ENCODE measurements at regions not wholly inside any gene's neighbourhood (a gene's known extent, or its start where the extent isn't known, plus 50 kb on each side); places are given as distances from the start of the nearest gene placed in this dataset.
A peak's percentile ranks its signal among the peaks of the same experiment; 100 is the strongest.

- Histone ChIP-seq H3K27me3 (ENCODE audit: control insufficient read depth, insufficient read depth, low read length) (no peaks in the 10 kb centered on the region), H3K4me3 (ENCODE audit: low read depth, low read length) (no peak overlapping the region), H3K36me3 (ENCODE audit: control insufficient read depth, insufficient read depth, low read length) (no peaks in the 10 kb centered on the region)
- no peak for TF ChIP-seq CTCF (IDR thresholded peaks at IDR 0.05; ENCODE audit: insufficient read depth, low read length, poor library complexity, severe bottlenecking)
- DNase-seq (ENCODE audit: low read depth), result no peak
Measured at GRCh38 chr1:238484121-238484520, 593.4 kb upstream of the ZP4 start.

GRCh38 chr1:238476841-238477240, 586.1 kb upstream of the ZP4 start:
- TF ChIP-seq CTCF (IDR thresholded peaks at IDR 0.05; ENCODE audit: insufficient read depth, low read length, poor library complexity, severe bottlenecking), result no peak

GRCh38 chr1:238475712-238476111, 585.0 kb upstream of the ZP4 start:
- no peaks in the 10 kb centered on the region for H3K36me3 ChIP-seq (ENCODE audit: control insufficient read depth, insufficient read depth, low read length)
- no peak overlapping the region for H3K4me3 ChIP-seq (ENCODE audit: low read depth, low read length)
- H3K27me3 ChIP-seq (ENCODE audit: control insufficient read depth, insufficient read depth, low read length), result no peaks in the 10 kb centered on the region
- no peak for DNase-seq (ENCODE audit: low read depth)
- TF ChIP-seq CTCF (IDR thresholded peaks at IDR 0.05; ENCODE audit: insufficient read depth, low read length, poor library complexity, severe bottlenecking), result no peak

More at GRCh38 chr1:238476841-238477240, 586.1 kb upstream of the ZP4 start:
- no peaks in the 10 kb centered on the region for H3K36me3 ChIP-seq (ENCODE audit: control insufficient read depth, insufficient read depth, low read length)
- H3K4me3 ChIP-seq (ENCODE audit: low read depth, low read length), result no peak overlapping the region
- H3K27me3 ChIP-seq (ENCODE audit: control insufficient read depth, insufficient read depth, low read length), result no peaks in the 10 kb centered on the region
- DNase-seq (ENCODE audit: low read depth), result no peak

GRCh38 chr1:238474263-238474662, 583.5 kb upstream of the ZP4 start:
- Histone ChIP-seq H3K4me3 (ENCODE audit: low read depth, low read length) (no peak overlapping the region), H3K27me3 (ENCODE audit: control insufficient read depth, insufficient read depth, low read length) (no peaks in the 10 kb centered on the region), H3K36me3 (ENCODE audit: control insufficient read depth, insufficient read depth, low read length) (no peaks in the 10 kb centered on the region)
- no peak for TF ChIP-seq CTCF (IDR thresholded peaks at IDR 0.05; ENCODE audit: insufficient read depth, low read length, poor library complexity, severe bottlenecking)
- DNase-seq (ENCODE audit: low read depth), result no peak

GRCh38 chr1:238469146-238469631, 578.5 kb upstream of the ZP4 start:
- DNase-seq (ENCODE audit: low read depth), result peak; percentile 9
- Histone ChIP-seq H3K36me3 (ENCODE audit: control insufficient read depth, insufficient read depth, low read length) (no peaks in the 10 kb centered on the region), H3K27me3 (ENCODE audit: control insufficient read depth, insufficient read depth, low read length) (no peaks in the 10 kb centered on the region), H3K4me3 (ENCODE audit: low read depth, low read length) (no peak overlapping the region)
- no peak for TF ChIP-seq CTCF (IDR thresholded peaks at IDR 0.05; ENCODE audit: insufficient read depth, low read length, poor library complexity, severe bottlenecking)

GRCh38 chr1:238468068-238468467, 577.3 kb upstream of the ZP4 start:
- no peaks in the 10 kb centered on the region for H3K27me3 ChIP-seq (ENCODE audit: control insufficient read depth, insufficient read depth, low read length)
- DNase-seq (ENCODE audit: low read depth), result no peak
- TF ChIP-seq CTCF (IDR thresholded peaks at IDR 0.05; ENCODE audit: insufficient read depth, low read length, poor library complexity, severe bottlenecking), result no peak
- H3K4me3 ChIP-seq (ENCODE audit: low read depth, low read length), result no peak overlapping the region
- H3K36me3 ChIP-seq (ENCODE audit: control insufficient read depth, insufficient read depth, low read length), result no peaks in the 10 kb centered on the region

Data from kidney epithelial cell (primary cell).